RWPE2 (cell line): ENCODE measurements at regions not wholly inside any gene's neighbourhood (a gene's known extent, or its start where the extent isn't known, plus 50 kb on each side); places are given as distances from the start of the nearest gene placed in this dataset.

Experiments used
- ATAC-seq: fragments of 200-7000 bp; cut with Tn5 transposase; 3 replicates; pipeline ENCODE4 v1.9.1; 2021; ENCODE audit warnings: low read depth
- DNase-seq: peaks from one replicate; pipeline ENCODE4 v3.0.0-alpha.2; 2020; ENCODE audit warnings: low spot score
- H3K27ac ChIP-seq: fragments of 450-650 bp; 2 replicates; pipeline ENCODE4 v1.5.1; 2017; ENCODE audit warnings: mild to moderate bottlenecking; ENCODE audit not compliant: poor library complexity, severe bottlenecking
- H3K27me3 ChIP-seq: fragments of 250-450 bp; sonication (Bioruptor Pico); 2 replicates; pipeline ENCODE4 v1.5.1; 2021; ENCODE audit warnings: mild to moderate bottlenecking, moderate library complexity; ENCODE audit not compliant: insufficient read depth, poor library complexity, severe bottlenecking
- H3K36me3 ChIP-seq: fragments of 250-450 bp; sonication (Bioruptor Pico); 2 replicates; pipeline ENCODE4 v1.5.1; 2020; ENCODE audit warnings: low read depth, mild to moderate bottlenecking, moderate library complexity
- H3K4me1 ChIP-seq: fragments of 250-450 bp; sonication (Bioruptor Pico); 2 replicates; pipeline ENCODE4 v1.5.1; 2021; ENCODE audit warnings: mild to moderate bottlenecking, moderate library complexity; ENCODE audit not compliant: insufficient read depth, poor library complexity, severe bottlenecking
- H3K4me3 ChIP-seq: fragments of 250-450 bp; sonication (Bioruptor Pico); 2 replicates; pipeline ENCODE4 v1.5.1; 2021; ENCODE audit warnings: mild to moderate bottlenecking, moderate library complexity; ENCODE audit not compliant: severe bottlenecking
- H3K9me3 ChIP-seq: fragments of 250-450 bp; sonication (Bioruptor Pico); 2 replicates; pipeline ENCODE4 v1.5.1; 2021; ENCODE audit warnings: mild to moderate bottlenecking, moderate library complexity; ENCODE audit not compliant: severe bottlenecking
- CTCF ChIP-seq: fragments of 450-650 bp; IDR thresholded peaks from one replicate; pipeline ENCODE4 v1.5.1; 2017; ENCODE audit warnings: mild to moderate bottlenecking, moderate library complexity; ENCODE audit not compliant: poor library complexity, severe bottlenecking

- DNase-seq (no peak), ATAC-seq (no peak)
- H3K27me3 ChIP-seq, result no peaks in the 10 kb centered on the region
- no peak overlapping the region for H3K27ac ChIP-seq
- no peaks in the 10 kb centered on the region for H3K9me3 ChIP-seq
- H3K4me1 ChIP-seq, result peaks cover 17% of the 10 kb centered on the region
- TF ChIP-seq CTCF, result no peak
- no peaks in the 10 kb centered on the region for H3K36me3 ChIP-seq
- H3K4me3 ChIP-seq, result no peak overlapping the region
These were observed 1348.7 kb upstream of the C9orf72 start for GRCh38 chr9:28921857-28922500.

- H3K36me3 ChIP-seq, result no peaks in the 10 kb centered on the region
- no peak overlapping the region for H3K27ac ChIP-seq
- no peak for TF ChIP-seq CTCF
- ATAC-seq (no peak), DNase-seq (no peak)
- no peaks in the 10 kb centered on the region for H3K9me3 ChIP-seq
- H3K4me1 ChIP-seq, result peaks cover 24% of the 10 kb centered on the region
- no peak overlapping the region for H3K4me3 ChIP-seq
- no peaks in the 10 kb centered on the region for H3K27me3 ChIP-seq
These were observed 1349.6 kb upstream of the C9orf72 start for GRCh38 chr9:28922891-28923290.

GRCh38 chr9:28923351-28923750 is 1350.1 kb upstream of the C9orf72 start:
- no peak for DNase-seq
- TF ChIP-seq CTCF, result no peak
- Histone ChIP-seq H3K36me3 (no peaks in the 10 kb centered on the region), H3K27ac (no peak overlapping the region), H3K9me3 (no peaks in the 10 kb centered on the region), H3K4me1 (peaks cover 28% of the 10 kb centered on the region), H3K27me3 (no peaks in the 10 kb centered on the region), H3K4me3 (no peak overlapping the region)
- no peak for ATAC-seq

GRCh38 chr9:28925157-28925556 is 1351.9 kb upstream of the C9orf72 start:
- H3K36me3 ChIP-seq, result no peaks in the 10 kb centered on the region
- DNase-seq, result peak; percentile 51
- no peaks in the 10 kb centered on the region for H3K9me3 ChIP-seq
- TF ChIP-seq CTCF, result no peak
- peak; percentile 73 for ATAC-seq
- H3K4me1 ChIP-seq, result peaks cover 41% of the 10 kb centered on the region
- no peak overlapping the region for H3K4me3 ChIP-seq
- no peaks in the 10 kb centered on the region for H3K27me3 ChIP-seq
- no peak overlapping the region for H3K27ac ChIP-seq

GRCh38 chr9:28926306-28926705 is 1353.0 kb upstream of the C9orf72 start:
- no peak for ATAC-seq
- Histone ChIP-seq H3K27me3 (no peaks in the 10 kb centered on the region), H3K36me3 (no peaks in the 10 kb centered on the region), H3K4me1 (peaks cover 45% of the 10 kb centered on the region), H3K4me3 (no peak overlapping the region), H3K9me3 (no peaks in the 10 kb centered on the region), H3K27ac (no peak overlapping the region)
- no peak for DNase-seq
- TF ChIP-seq CTCF, result no peak
